ENCODE measurements at regions not wholly inside any gene's neighbourhood (a gene's known extent, or its start where the extent isn't known, plus 50 kb on each side); places are given as distances from the start of the nearest gene placed in this dataset.
A peak's percentile ranks its signal among the peaks of the same experiment; 100 is the strongest.
"Not testable (repeated sequence)": the region's sequence is repeated elsewhere in the genome, so short reads cannot be mapped to it uniquely, and the experiment has no call there.

DNA sequence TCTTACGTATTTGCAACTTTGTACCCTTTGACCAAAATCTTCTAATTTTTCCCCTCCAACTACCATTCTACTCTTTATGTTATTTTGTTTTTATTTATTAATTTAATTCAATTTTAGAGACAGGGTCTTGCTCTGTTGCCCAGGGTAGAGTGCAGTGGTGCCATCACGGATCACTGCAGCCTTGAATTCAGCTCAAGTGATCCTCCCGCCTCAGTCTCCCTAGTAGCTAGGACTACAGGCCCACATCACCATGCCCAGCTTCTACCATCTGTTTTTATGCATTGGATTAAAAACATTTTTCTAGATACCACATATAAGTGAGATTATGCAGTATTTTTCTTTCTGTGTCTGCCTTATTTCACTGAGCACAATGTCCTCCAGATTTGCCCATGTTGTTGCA is 2912.5 kb downstream of the RPIA start:
- H3K27me3 ChIP-seq (ENCODE audit: low read length); DNase-seq; H3K79me2 ChIP-seq (ENCODE audit: low read length); H3K9me3 ChIP-seq (ENCODE audit: low read length); POLR2A ChIA-PET (ENCODE audit: unreplicated experiment); H3K9ac ChIP-seq (ENCODE audit: low read length); H3F3A ChIP-seq (ENCODE audit: low read length, unreplicated experiment); H4K20me1 ChIP-seq (ENCODE audit: low read length); H2AFZ ChIP-seq (ENCODE audit: low read length); H3K4me3 ChIP-seq (ENCODE audit: low read length); CTCF ChIA-PET; ATAC-seq; H3K27ac ChIP-seq (ENCODE audit: low read length); H3K4me1 ChIP-seq (ENCODE audit: insufficient read depth, low read length); BruUV-seq (replicated peaks); H3K36me3 ChIP-seq (ENCODE audit: low read depth, low read length); H3K4me2 ChIP-seq (ENCODE audit: low read length); intact Hi-C loops (cut with micrococcal nuclease); H3K9me2 ChIP-seq (replicated peaks; ENCODE audit: low read length): not testable (repeated sequence)

DNA sequence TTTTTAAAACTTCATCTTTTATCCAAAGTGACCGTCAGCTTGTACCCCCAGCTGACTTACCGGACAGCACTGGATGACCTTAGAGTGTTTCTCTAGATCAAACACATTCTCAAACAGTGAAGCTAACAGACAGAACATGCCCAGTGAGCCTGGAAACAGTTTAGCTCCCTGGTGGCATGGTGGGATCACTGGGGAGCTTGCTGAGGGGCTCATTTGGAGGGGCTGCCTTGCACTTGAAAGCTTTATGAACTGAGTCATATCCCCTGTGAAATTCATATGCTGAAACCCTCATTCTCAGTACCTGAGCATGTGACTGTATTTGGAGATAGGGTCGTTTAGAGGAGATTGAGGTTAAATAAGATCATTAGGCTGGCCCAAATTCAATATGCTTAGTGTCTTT is 2913.2 kb downstream of the RPIA start:
- H3K4me3 ChIP-seq (ENCODE audit: low read length); H3K4me1 ChIP-seq (ENCODE audit: insufficient read depth, low read length); H4K20me1 ChIP-seq (ENCODE audit: low read length); H3K27ac ChIP-seq (ENCODE audit: low read length); ATAC-seq; DNase-seq; BruUV-seq (replicated peaks); POLR2A ChIA-PET (ENCODE audit: unreplicated experiment); H3K9me2 ChIP-seq (replicated peaks; ENCODE audit: low read length); H3F3A ChIP-seq (ENCODE audit: low read length, unreplicated experiment); H3K9me3 ChIP-seq (ENCODE audit: low read length); H3K27me3 ChIP-seq (ENCODE audit: low read length); intact Hi-C loops (cut with micrococcal nuclease); H2AFZ ChIP-seq (ENCODE audit: low read length); CTCF ChIA-PET; H3K4me2 ChIP-seq (ENCODE audit: low read length); H3K36me3 ChIP-seq (ENCODE audit: low read depth, low read length); H3K79me2 ChIP-seq (ENCODE audit: low read length); H3K9ac ChIP-seq (ENCODE audit: low read length): not testable (repeated sequence)

DNA sequence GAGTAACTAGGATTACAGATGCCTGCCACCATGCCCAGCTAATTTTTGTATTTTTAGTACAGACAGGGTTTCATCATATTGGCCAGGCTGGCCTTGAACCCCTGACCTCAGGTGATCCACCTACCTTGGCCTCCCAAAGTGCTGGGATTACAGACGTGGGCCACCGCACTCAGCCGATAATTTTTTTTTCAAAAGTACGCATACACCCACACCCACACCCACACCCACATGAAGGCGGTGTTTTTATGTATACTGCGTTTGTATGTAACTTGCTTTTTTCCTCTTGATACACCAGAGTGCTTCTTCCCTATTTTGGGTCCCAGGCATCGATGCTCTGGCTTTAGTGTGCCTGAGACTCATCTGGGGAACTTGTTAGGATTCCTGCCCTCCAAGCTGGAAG is 2932.3 kb downstream of the RPIA start:
- H3K27me3 ChIP-seq (ENCODE audit: low read length); H2AFZ ChIP-seq (ENCODE audit: low read length); H3K9me2 ChIP-seq (replicated peaks; ENCODE audit: low read length); DNase-seq; H3K36me3 ChIP-seq (ENCODE audit: low read depth, low read length); H3K79me2 ChIP-seq (ENCODE audit: low read length); H3K9ac ChIP-seq (ENCODE audit: low read length); H3K4me1 ChIP-seq (ENCODE audit: insufficient read depth, low read length); H4K20me1 ChIP-seq (ENCODE audit: low read length); BruUV-seq (replicated peaks); POLR2A ChIA-PET (ENCODE audit: unreplicated experiment); H3K4me3 ChIP-seq (ENCODE audit: low read length); CTCF ChIA-PET; H3K27ac ChIP-seq (ENCODE audit: low read length); ATAC-seq; H3K9me3 ChIP-seq (ENCODE audit: low read length); H3K4me2 ChIP-seq (ENCODE audit: low read length); intact Hi-C loops (cut with micrococcal nuclease); H3F3A ChIP-seq (ENCODE audit: low read length, unreplicated experiment): not testable (repeated sequence)

DNA sequence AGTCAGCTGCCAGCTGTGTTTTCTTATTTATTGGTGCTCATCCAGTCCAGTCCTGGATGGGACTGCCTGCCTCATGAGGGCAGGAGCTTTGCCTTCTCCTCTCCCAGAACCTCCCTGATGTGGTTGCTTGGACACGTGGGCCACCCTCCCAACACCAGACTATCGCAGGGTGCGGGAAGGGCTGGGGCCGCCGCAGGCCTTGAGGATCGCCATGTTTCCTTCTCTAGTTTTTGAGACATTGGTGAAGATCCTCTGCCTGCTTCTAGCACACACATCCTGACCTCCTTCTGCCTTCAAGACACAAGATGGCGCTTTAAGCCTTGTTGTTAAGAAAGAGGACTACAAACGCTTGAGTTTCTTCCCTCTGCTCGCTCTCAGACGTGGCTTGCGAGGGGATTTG is 2937.0 kb downstream of the RPIA start:
- H2AFZ ChIP-seq (ENCODE audit: low read length); ATAC-seq; H3K4me3 ChIP-seq (ENCODE audit: low read length); H3K4me1 ChIP-seq (ENCODE audit: insufficient read depth, low read length); H3K9me2 ChIP-seq (replicated peaks; ENCODE audit: low read length); H3K4me2 ChIP-seq (ENCODE audit: low read length); BruUV-seq (replicated peaks); H3K27ac ChIP-seq (ENCODE audit: low read length); H4K20me1 ChIP-seq (ENCODE audit: low read length); H3K9me3 ChIP-seq (ENCODE audit: low read length); H3K79me2 ChIP-seq (ENCODE audit: low read length); intact Hi-C loops (cut with micrococcal nuclease); H3F3A ChIP-seq (ENCODE audit: low read length, unreplicated experiment); H3K9ac ChIP-seq (ENCODE audit: low read length); H3K27me3 ChIP-seq (ENCODE audit: low read length); POLR2A ChIA-PET (ENCODE audit: unreplicated experiment); DNase-seq; CTCF ChIA-PET; H3K36me3 ChIP-seq (ENCODE audit: low read depth, low read length): not testable (repeated sequence)

DNA sequence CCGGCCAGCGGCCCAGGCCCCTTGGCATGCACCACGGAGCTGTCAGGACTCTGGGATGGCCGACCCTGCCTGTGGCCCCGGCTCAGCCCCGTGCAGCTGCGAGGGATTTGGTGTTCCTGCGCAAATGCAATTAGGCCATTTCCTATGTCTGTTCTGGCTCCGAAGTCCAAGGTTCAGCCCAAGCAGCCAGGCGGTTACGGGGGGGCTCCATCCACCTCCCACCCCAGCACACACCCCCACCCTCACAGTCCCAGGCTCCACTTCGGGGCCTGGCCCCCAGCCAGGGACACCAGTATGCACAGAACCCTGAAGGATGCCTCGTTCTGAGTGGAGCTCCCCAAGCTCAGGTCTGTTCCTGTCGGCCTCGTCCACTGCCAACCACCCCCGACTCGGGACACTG is 2965.7 kb downstream of the RPIA start:
- POLR2A ChIA-PET (ENCODE audit: unreplicated experiment); H3K4me1 ChIP-seq (ENCODE audit: insufficient read depth, low read length); H4K20me1 ChIP-seq (ENCODE audit: low read length); H3K4me3 ChIP-seq (ENCODE audit: low read length); H2AFZ ChIP-seq (ENCODE audit: low read length); H3K9me2 ChIP-seq (replicated peaks; ENCODE audit: low read length); H3K27me3 ChIP-seq (ENCODE audit: low read length); H3K79me2 ChIP-seq (ENCODE audit: low read length); H3K9me3 ChIP-seq (ENCODE audit: low read length); BruUV-seq (replicated peaks); H3K36me3 ChIP-seq (ENCODE audit: low read depth, low read length); H3F3A ChIP-seq (ENCODE audit: low read length, unreplicated experiment); intact Hi-C loops (cut with micrococcal nuclease); CTCF ChIA-PET; ATAC-seq; H3K9ac ChIP-seq (ENCODE audit: low read length): not testable (repeated sequence)
- Histone ChIP-seq H3K27ac (ENCODE audit: low read length) (0 out of 2 replicates have a peak overlapping the region, but pooled peaks have one; percentile 32), H3K4me2 (ENCODE audit: low read length) (0 out of 2 replicates have a peak overlapping the region, but pooled peaks have one; percentile 39)
- peak; percentile 11 for DNase-seq

DNA sequence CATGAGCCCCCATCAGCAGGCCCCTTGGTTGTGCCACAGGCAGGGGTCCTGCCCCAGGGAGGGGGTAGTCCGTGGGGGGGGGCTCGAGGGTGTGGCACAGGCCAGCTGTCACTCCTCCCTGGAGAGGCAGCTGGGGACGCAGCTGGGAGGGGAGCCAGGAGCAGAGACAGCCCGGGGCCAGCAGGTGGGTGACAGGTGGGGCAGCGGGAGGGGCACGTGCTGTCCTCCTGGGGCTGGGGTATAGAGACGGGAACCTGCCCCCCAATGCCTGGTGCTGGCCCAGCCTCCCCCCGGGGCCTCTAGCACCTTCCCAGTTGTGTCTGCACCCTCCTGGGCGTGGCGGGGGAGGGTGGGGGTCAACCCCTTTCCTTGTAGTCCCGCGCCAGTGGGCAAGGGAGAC is 2966.9 kb downstream of the RPIA start:
- H3K4me3 ChIP-seq (ENCODE audit: low read length); H3K27me3 ChIP-seq (ENCODE audit: low read length); H3K79me2 ChIP-seq (ENCODE audit: low read length); H3K9me3 ChIP-seq (ENCODE audit: low read length); H2AFZ ChIP-seq (ENCODE audit: low read length); DNase-seq; POLR2A ChIA-PET (ENCODE audit: unreplicated experiment); BruUV-seq (replicated peaks); intact Hi-C loops (cut with micrococcal nuclease); ATAC-seq; H3K4me2 ChIP-seq (ENCODE audit: low read length); H3K4me1 ChIP-seq (ENCODE audit: insufficient read depth, low read length); H3F3A ChIP-seq (ENCODE audit: low read length, unreplicated experiment); H3K9ac ChIP-seq (ENCODE audit: low read length); H3K27ac ChIP-seq (ENCODE audit: low read length); H4K20me1 ChIP-seq (ENCODE audit: low read length); CTCF ChIA-PET; H3K9me2 ChIP-seq (replicated peaks; ENCODE audit: low read length); H3K36me3 ChIP-seq (ENCODE audit: low read depth, low read length): not testable (repeated sequence)

DNA sequence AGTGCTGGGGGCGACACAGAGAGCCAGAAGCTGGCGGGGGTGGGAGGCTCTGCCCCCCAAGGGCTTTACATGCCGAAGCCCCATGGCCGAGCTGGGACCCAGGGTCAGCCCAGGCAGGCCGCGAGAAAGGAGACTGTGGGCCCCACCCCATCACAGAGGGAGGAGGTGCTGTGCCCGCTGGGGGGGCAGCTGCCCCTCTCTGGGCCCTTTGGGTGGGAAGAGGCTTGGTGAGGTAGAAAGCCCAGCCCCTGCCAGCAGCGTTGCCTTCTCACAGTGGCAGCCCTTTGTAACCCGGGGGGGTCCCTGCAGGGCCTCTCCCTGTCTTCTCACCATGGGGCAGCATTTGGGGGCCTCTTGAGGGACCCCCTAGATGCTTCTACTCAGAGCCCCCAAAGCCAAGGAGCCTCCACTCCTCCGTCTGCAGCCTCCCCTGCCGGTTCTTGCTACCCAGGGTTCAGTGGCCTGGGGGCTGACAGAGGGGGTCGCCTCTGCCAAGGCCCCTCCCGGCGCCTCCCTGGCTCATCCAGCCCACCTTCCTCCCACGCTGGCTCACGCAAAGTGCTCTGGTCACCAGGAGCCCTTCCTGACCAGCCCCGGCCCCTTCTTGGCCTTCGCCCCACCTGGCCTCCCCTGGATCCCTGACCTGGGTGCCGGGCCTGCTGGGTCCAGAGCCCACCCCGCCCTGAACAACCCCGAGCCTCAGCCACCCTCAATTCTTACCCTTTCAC is 2967.9 kb downstream of the RPIA start:
- H3F3A ChIP-seq (ENCODE audit: low read length, unreplicated experiment); POLR2A ChIA-PET (ENCODE audit: unreplicated experiment); intact Hi-C loops (cut with micrococcal nuclease); CTCF ChIA-PET; DNase-seq; H3K27ac ChIP-seq (ENCODE audit: low read length); H3K79me2 ChIP-seq (ENCODE audit: low read length); H3K27me3 ChIP-seq (ENCODE audit: low read length); H3K36me3 ChIP-seq (ENCODE audit: low read depth, low read length); H4K20me1 ChIP-seq (ENCODE audit: low read length); H3K9me2 ChIP-seq (replicated peaks; ENCODE audit: low read length); H2AFZ ChIP-seq (ENCODE audit: low read length); H3K4me1 ChIP-seq (ENCODE audit: insufficient read depth, low read length); H3K9me3 ChIP-seq (ENCODE audit: low read length): not testable (repeated sequence)
- Histone ChIP-seq H3K9ac (ENCODE audit: low read length) (peak overlapping the region; percentile 54; the same call in 1 of the 2 replicates), H3K4me3 (ENCODE audit: low read length) (peak overlapping the region; percentile 53), H3K4me2 (ENCODE audit: low read length) (peak overlapping the region; percentile 57; the same call in 1 of the 2 replicates)
- peak; percentile 52 for ATAC-seq
- TSS peak; percentile 81 for BruUV-seq (replicated peaks)
